ENCODE measurements at regions not wholly inside any gene's neighbourhood (a gene's known extent, or its start where the extent isn't known, plus 50 kb on each side); places are given as distances from the start of the nearest gene placed in this dataset.

GRCh38 chr7:131131012-131131745 is 196.5 kb upstream of the MKLN1 start:
- TF ChIP-seq EP300 (IDR thresholded peaks at IDR 0.05) (no peak), POLR2A (IDR thresholded peaks at IDR 0.05; ENCODE audit: low read depth) (no peak), CTCF (IDR thresholded peaks at IDR 0.05) (no peak), POLR2AphosphoS5 (IDR thresholded peaks at IDR 0.05) (no peak)
- Histone ChIP-seq H3K36me3 (no peaks in the 10 kb centered on the region), H3K9me3 (no peaks in the 10 kb centered on the region), H3K4me3 (no peak overlapping the region), H3K4me1 (no peaks in the 10 kb centered on the region), H3K27me3 (no peaks in the 10 kb centered on the region), H3K27ac (replicated peaks in 1 of 4) (no peak overlapping the region)
- WGBS: 96% methylated on average over 6 of the region's 6 CpGs
- intact Hi-C loops (cut with DNase I): no loop called here
- DNase-seq (ENCODE audit: extremely low spot score): no peak

- WGBS: 86% methylated on average over 3 of the region's 3 CpGs
Observed at GRCh38 chr7:131131746-131132431, 195.8 kb upstream of the MKLN1 start.

GRCh38 chr7:131139462-131139861 is 188.2 kb upstream of the MKLN1 start:
- H3K4me3 ChIP-seq: no peak overlapping the region
- no peak for TF ChIP-seq CTCF (IDR thresholded peaks at IDR 0.05)
- no peak for TF ChIP-seq POLR2A (IDR thresholded peaks at IDR 0.05; ENCODE audit: low read depth)
- no peak for TF ChIP-seq EP300 (IDR thresholded peaks at IDR 0.05)
- H3K27ac ChIP-seq (replicated peaks in 1 of 4): no peak overlapping the region
- H3K4me1 ChIP-seq: no peaks in the 10 kb centered on the region
- no peaks in the 10 kb centered on the region for H3K36me3 ChIP-seq
- H3K9me3 ChIP-seq: no peaks in the 10 kb centered on the region
- no peaks in the 10 kb centered on the region for H3K27me3 ChIP-seq
- DNase-seq (ENCODE audit: extremely low spot score): no peak
- intact Hi-C loops (cut with DNase I): no loop called here

More at GRCh38 chr7:131131746-131132431, 195.8 kb upstream of the MKLN1 start:
- Histone ChIP-seq H3K27me3 (no peaks in the 10 kb centered on the region), H3K4me1 (no peaks in the 10 kb centered on the region), H3K27ac (replicated peaks in 1 of 4) (no peak overlapping the region), H3K9me3 (no peaks in the 10 kb centered on the region), H3K36me3 (no peaks in the 10 kb centered on the region), H3K4me3 (no peak overlapping the region)
- intact Hi-C loops (cut with DNase I): no loop called here
- TF ChIP-seq POLR2AphosphoS5 (IDR thresholded peaks at IDR 0.05) (no peak), POLR2A (IDR thresholded peaks at IDR 0.05; ENCODE audit: low read depth) (no peak), CTCF (IDR thresholded peaks at IDR 0.05) (no peak), EP300 (IDR thresholded peaks at IDR 0.05) (no peak)
- no peak for DNase-seq (ENCODE audit: extremely low spot score)

- Histone ChIP-seq H3K36me3 (no peaks in the 10 kb centered on the region), H3K4me1 (no peaks in the 10 kb centered on the region), H3K4me3 (no peak overlapping the region), H3K27me3 (no peaks in the 10 kb centered on the region), H3K9me3 (no peaks in the 10 kb centered on the region), H3K27ac (replicated peaks in 1 of 4) (no peak overlapping the region)
- WGBS: 91% methylated on average over 6 of the region's 6 CpGs
- DNase-seq (ENCODE audit: extremely low spot score): no peak
- intact Hi-C loops (cut with DNase I): no loop called here
- TF ChIP-seq POLR2A (IDR thresholded peaks at IDR 0.05; ENCODE audit: low read depth) (no peak), CTCF (IDR thresholded peaks at IDR 0.05) (no peak), POLR2AphosphoS5 (IDR thresholded peaks at IDR 0.05) (no peak), EP300 (IDR thresholded peaks at IDR 0.05) (no peak)
Observed at GRCh38 chr7:131141443-131141967, 186.2 kb upstream of the MKLN1 start.

Data from esophagus muscularis mucosa (tissue), 4 donors.